Peyer's patch (tissue), 4 donors: ENCODE measurements at regions not wholly inside any gene's neighbourhood (a gene's known extent, or its start where the extent isn't known, plus 50 kb on each side); places are given as distances from the start of the nearest gene placed in this dataset.
"Not testable (repeated sequence)": the region's sequence is repeated elsewhere in the genome, so short reads cannot be mapped to it uniquely, and the experiment has no call there.

Experiments
- CTCF ChIP-seq, 6 experiments: fragments of 450-650 bp in 4 of 6; fragments of 200-600 bp in 2 of 6; sonication (generic) in 1 of 6; IDR thresholded peaks; one replicate each; pipeline ENCODE4 v1.5.1; 2017 to 2019; ENCODE audit warnings: antibody characterized with exemption in 6 of 6, mild to moderate bottlenecking in 3 of 6, moderate library complexity in 1 of 6
- POLR2A ChIP-seq, 2 donors: fragments of 450-650 bp; IDR thresholded peaks; one replicate each; pipeline ENCODE4 v1.5.1; 2017; ENCODE audit warnings: antibody characterized with exemption in 2 of 2, mild to moderate bottlenecking in 2 of 2, moderate library complexity in 2 of 2

GRCh38 chr4:3964572-3965278 lies 198.5 kb downstream of the ADRA2C start:
- not testable (repeated sequence) for TF ChIP-seq CTCF, POLR2A (IDR thresholded peaks at IDR 0.05)
